Right cardiac atrium (tissue), 5 donors: ENCODE measurements at regions not wholly inside any gene's neighbourhood (a gene's known extent, or its start where the extent isn't known, plus 50 kb on each side); places are given as distances from the start of the nearest gene placed in this dataset.

Source experiments
- ATAC-seq, 2 donors: fragments of 200-7000 bp; cut with Tn5 transposase; one replicate each; pipeline versions ENCODE4 v1.8.0 to v1.9.1; 2020; ENCODE audit warnings: moderate library complexity in 2 of 2, mild to moderate bottlenecking in 1 of 2
- DNase-seq, 3 donors: peaks; one replicate each; pipeline ENCODE4 v3.0.0-alpha.2; 2020
- H3K27ac ChIP-seq: one replicate; pipeline ENCODE4 v1.5.1; 2013; ENCODE audit warnings: mild to moderate bottlenecking, low read length, control low read depth, moderate library complexity
- H3K27me3 ChIP-seq: one replicate; pipeline ENCODE4 v1.6.1; 2013; ENCODE audit not compliant: control insufficient read depth, insufficient read depth
- H3K4me1 ChIP-seq: one replicate; pipeline ENCODE4 v1.6.1; 2013; ENCODE audit warnings: low read length; ENCODE audit not compliant: control insufficient read depth, insufficient read depth
- H3K4me3 ChIP-seq: one replicate; pipeline ENCODE4 v1.5.1; 2013; ENCODE audit warnings: low read length, control low read depth
- H3K9me3 ChIP-seq: one replicate; pipeline ENCODE4 v1.6.1; 2013; ENCODE audit warnings: low read length; ENCODE audit not compliant: control insufficient read depth
- WGBS: extraction: QIAGEN DNeasy Blood & Tissue Kit; methylation state at CpG from one replicate; pipeline ENCODE4 v1.1.7; 2013; 5-methylcytosine and 5-hydroxymethylcytosine counted together
- intact Hi-C, 4 donors: fragments of 100-400 bp; cut with DNase I; formaldehyde crosslinking; loops; one replicate each; pipeline versions ENCODE4 v1.11.0 to v1.14.0; 2022 to 2023
- donor health status: healthy with polysubstance abuse.
- donor health status: DM: no; HTN: yes; CAD: no.
- donor health status: DM: no; HTN: no; CAD: no.
- donor health status: DM: no; HTN: yes; CAD: no; lungs with severe emphysema.
- donor health status: DM: yes; HTN: yes; CAD: no.

- H3K4me3 ChIP-seq = no peak overlapping the region
- no peaks in the 10 kb centered on the region for H3K27me3 ChIP-seq
- intact Hi-C loops = no loop called here
- no peaks in the 10 kb centered on the region for H3K9me3 ChIP-seq
- peaks cover 9% of the 10 kb centered on the region for H3K4me1 ChIP-seq
- no peak for DNase-seq
- ATAC-seq = peak in 1 of 2 donors; percentile 52
- no peak overlapping the region for H3K27ac ChIP-seq
- WGBS = 60% methylated on average over 28 of the region's 28 CpGs
Observed at GRCh38 chr5:135246923-135247795, 151.9 kb downstream of the MACROH2A1 start.

DNA sequence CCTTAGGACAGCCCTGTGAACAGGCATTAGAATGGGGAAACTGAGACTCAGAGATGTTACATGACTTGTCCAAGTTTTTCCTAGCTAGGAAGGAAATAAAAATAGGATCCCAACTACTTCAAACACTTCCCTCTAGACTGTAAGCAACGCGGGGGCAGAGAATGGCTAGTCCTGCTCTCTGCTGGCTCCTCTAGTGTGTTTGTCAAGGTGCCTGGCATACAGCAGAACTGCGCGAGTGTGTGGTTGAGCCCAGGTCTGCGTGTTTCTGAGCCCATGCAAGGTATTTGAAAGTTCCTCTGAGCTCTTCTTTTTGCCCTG is 152.5 kb downstream of the MACROH2A1 start:
- H3K27ac ChIP-seq = no peak overlapping the region

DNA sequence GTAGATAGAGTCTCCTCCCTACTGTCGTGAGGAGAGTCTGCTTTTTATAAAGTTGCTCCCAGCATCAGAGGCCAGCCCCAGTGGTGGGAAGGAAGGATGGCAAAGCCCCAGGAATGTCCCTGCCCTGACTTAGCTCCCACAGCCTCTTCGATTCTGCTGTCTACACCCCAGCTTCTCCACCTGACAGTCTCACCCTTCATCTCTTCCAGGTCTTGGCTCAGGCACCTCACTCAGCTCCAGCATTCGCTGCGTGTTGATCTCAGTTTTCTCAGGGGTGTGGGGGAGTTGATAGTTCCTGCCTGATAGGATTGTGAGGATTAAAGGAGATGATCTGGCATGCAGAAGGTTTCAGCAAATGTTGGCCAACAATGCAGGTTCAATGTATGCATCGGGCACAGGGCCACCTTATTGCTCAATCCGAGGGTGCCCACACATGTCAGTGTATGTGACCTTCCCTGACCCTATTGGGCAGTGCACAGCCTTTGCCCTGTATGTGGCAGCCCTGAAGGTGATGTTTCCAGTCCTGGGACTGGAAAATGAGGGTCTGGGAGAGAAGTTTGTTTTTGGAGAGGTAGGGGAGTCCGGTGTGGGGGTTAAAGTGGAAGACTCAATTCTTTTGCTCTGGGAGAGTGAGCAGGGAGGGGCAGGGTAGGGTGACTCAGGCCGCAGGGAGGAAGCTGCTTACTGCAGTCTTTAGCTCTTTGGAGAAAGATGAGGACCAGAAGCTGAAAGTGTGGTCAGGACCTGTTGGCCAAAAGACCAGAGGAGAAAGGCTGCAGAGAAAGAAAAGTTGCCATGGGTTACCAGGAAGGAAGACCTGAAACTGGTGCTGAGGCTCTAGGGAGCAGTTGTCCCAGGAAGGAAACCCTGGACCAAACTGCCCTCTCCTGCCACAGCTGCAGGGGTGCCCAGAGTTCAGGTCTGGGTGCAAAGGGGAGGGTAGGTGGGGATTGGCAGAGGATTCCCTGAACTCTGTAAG is 153.2 kb downstream of the MACROH2A1 start:
- no peak for DNase-seq
- Histone ChIP-seq H3K27me3 (no peaks in the 10 kb centered on the region), H3K9me3 (no peaks in the 10 kb centered on the region), H3K4me1 (peaks cover 11% of the 10 kb centered on the region), H3K27ac (no peak overlapping the region), H3K4me3 (no peak overlapping the region)
- WGBS = 63% methylated on average over 8 of the region's 8 CpGs
- intact Hi-C loops = no loop called here
- ATAC-seq = no peak

More for the DNA sequence above, 152.5 kb downstream of the MACROH2A1 start:
- H3K4me3 ChIP-seq = no peak overlapping the region
- no peak for DNase-seq
- intact Hi-C loops = no loop called here
- no peaks in the 10 kb centered on the region for H3K27me3 ChIP-seq
- 85% methylated on average over 5 of the region's 5 CpGs for WGBS
- no peaks in the 10 kb centered on the region for H3K9me3 ChIP-seq
- no peak for ATAC-seq
- peaks cover 11% of the 10 kb centered on the region for H3K4me1 ChIP-seq

DNA sequence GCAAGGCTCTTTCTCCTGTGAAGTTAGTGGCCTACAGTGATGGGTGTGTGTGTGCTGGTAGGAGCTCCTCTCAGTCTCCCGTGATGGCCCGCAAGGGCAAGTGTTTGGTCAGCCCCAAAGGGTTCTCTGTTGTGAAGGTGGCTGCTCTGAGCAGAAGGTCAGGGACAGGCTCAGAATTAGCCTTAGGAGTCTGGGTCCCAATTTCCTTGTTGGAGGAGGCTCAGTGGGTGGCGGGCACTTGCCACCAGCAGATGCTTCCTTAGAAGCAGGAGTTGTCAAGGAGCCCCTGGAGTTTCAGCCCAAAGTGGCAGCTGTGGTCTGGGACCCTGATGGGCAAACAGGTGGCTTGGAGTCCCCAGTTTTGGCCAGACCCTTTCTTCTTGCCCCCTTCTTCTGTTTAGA is 154.4 kb downstream of the MACROH2A1 start:
- Histone ChIP-seq H3K4me1 (peaks cover 11% of the 10 kb centered on the region), H3K4me3 (no peak overlapping the region), H3K27ac (no peak overlapping the region), H3K27me3 (no peaks in the 10 kb centered on the region), H3K9me3 (no peaks in the 10 kb centered on the region)
- WGBS = over 99% methylated on average over 3 of the region's 3 CpGs
- intact Hi-C loops = no loop called here
- no peak for ATAC-seq
- no peak for DNase-seq

- peak; percentile 38 to 72 for ATAC-seq
- Histone ChIP-seq H3K9me3 (no peaks in the 10 kb centered on the region), H3K4me3 (no peak overlapping the region), H3K27ac (peak overlapping the region; percentile 30), H3K27me3 (no peaks in the 10 kb centered on the region), H3K4me1 (peaks cover 14% of the 10 kb centered on the region)
- intact Hi-C loops = no loop called here
- 69% methylated on average over 22 of the region's 22 CpGs for WGBS
- peak; percentile 40 to 79 (median 70) for DNase-seq
Observed at GRCh38 chr5:135243556-135244285, 155.3 kb downstream of the MACROH2A1 start.

DNA sequence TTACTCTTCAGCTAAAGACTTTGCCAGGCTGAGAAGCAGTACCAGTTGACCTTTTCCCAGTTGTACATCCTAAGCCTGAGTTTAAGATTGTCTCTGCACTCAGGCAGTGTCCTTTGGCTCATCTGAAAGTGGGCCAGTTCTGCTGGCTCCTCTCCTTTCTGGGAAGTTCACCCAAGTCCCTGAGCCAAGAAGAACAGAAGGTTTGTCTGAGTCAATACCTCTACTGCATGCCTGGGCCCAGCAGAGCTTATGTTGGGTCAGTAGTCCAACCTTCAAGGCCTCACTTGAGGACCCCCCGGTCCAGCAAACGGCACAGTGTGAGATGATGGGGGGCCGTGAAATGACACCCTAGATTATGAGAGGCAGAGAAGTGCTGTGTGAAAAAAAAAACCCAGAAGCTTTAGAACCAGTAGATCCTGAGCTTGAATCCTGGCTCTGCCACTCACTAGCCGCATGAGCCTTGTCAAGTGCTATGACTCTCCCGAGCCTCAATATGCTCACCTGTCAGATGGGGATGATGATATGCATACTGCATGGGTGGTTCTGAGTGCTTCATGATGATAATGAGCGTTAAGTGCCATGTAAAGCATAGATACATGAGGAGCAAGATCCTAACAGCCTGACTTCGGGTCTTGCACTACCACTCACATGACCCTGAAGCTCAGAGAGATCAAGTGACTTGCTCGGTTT is 156.0 kb downstream of the MACROH2A1 start:
- Histone ChIP-seq H3K9me3 (no peaks in the 10 kb centered on the region), H3K27ac (peak overlapping the region; percentile 73), H3K4me3 (no peak overlapping the region), H3K27me3 (no peaks in the 10 kb centered on the region), H3K4me1 (peaks cover 14% of the 10 kb centered on the region)
- WGBS = 76% methylated on average over 8 of the region's 8 CpGs
- DNase-seq (peak in 1 of 3 donors; percentile 55), ATAC-seq (peak; percentile 42 to 63)
- intact Hi-C loops = no loop called here

DNA sequence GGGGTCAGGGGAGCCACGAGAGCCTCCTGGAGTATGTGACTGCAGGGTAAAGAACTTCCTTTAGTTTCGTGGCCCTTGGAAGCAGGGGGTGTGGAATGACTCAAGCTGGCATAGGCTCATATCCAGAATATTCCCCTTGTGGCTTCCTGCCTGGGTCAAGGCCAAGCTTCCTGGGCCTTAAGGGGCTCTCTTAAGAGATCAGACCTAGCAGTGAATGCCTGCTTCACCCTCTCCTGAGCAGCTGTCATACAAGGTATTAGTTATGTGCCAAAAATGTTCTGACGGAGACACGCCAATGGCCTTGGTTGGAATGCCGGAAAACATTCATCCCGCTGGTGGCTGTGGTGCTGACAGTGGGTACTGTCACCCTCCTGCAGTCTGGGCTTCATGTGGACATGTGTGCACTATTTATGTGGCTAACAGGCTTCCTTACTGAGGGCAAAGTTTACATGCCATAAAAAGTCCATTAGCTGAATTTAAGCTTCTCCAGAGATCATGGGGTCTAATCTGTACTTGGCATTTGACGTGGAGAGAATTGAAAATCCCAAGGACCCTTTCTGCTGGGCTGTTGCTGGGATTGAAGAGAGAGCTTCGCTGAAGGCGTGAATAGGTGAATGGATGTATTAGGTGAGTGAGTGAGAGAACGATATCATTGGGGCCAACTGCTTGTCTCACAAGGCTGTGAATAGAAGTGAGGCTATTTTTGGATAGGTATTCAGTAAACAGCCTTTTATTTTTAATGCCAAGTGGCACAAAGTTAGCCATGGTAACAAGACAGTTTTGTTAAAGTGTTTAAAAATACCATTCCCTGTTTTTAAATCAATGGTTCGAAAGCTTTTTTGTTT is 156.8 kb downstream of the MACROH2A1 start:
- Histone ChIP-seq H3K9me3 (no peaks in the 10 kb centered on the region), H3K27ac (peak overlapping the region; percentile 81), H3K4me3 (no peak overlapping the region), H3K27me3 (no peaks in the 10 kb centered on the region), H3K4me1 (peaks cover 13% of the 10 kb centered on the region)
- ATAC-seq (no peak), DNase-seq (no peak)
- intact Hi-C loops = no loop called here
- 59% methylated on average over 11 of the region's 11 CpGs for WGBS

- no peaks in the 10 kb centered on the region for H3K9me3 ChIP-seq
- H3K4me3 ChIP-seq = no peak overlapping the region
- DNase-seq = no peak
- H3K4me1 ChIP-seq = peaks cover 15% of the 10 kb centered on the region
- H3K27ac ChIP-seq = peak overlapping the region; percentile 81
- no peak for ATAC-seq
- no peaks in the 10 kb centered on the region for H3K27me3 ChIP-seq
- intact Hi-C loops = no loop called here
Observed at GRCh38 chr5:135241536-135241935, 157.5 kb downstream of the MACROH2A1 start.

DNA sequence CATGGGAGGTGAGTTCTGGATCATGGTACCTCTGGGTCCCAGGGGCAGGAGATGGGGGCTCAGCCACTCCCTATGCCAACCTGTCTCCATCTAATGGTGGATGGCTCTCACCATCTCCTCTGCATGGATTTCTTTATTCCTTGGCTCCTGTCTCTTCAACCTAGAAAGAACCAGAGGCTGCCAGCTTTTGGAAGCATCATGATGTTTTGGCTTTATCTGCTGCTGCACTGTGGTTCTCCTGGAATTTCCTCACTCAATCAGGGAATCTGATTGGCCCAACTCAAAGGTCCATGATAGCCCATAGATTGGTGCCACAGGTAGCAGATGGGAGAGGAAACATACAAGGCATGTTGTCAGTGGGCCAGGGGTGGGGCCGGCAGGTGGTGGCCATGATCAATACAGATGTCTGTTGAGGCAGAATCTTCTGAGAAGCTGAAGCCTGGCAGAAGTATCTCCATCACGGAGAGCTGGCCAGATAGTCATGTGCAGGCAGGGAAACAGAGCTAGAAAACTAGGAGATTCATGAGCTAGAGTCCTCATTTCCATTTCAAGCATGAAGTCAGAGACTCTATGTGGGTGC is 158.2 kb downstream of the MACROH2A1 start:
- Histone ChIP-seq H3K9me3 (no peaks in the 10 kb centered on the region), H3K4me3 (no peak overlapping the region), H3K4me1 (peaks cover 15% of the 10 kb centered on the region), H3K27ac (no peak overlapping the region), H3K27me3 (no peaks in the 10 kb centered on the region)
- DNase-seq (no peak), ATAC-seq (no peak)
- 94% methylated on average over 2 of the region's 2 CpGs for WGBS
- intact Hi-C loops = no loop called here
